ENCODE measurements at regions not wholly inside any gene's neighbourhood (a gene's known extent, or its start where the extent isn't known, plus 50 kb on each side); places are given as distances from the start of the nearest gene placed in this dataset.

GRCh38 chr5:113660706-113661250 is 147.3 kb downstream of the YTHDC2 start:
- Histone ChIP-seq H3K27me3 (ENCODE audit: low read length) (no peaks in the 10 kb centered on the region), H3K79me2 (ENCODE audit: insufficient read depth, low read length) (no peaks in the 10 kb centered on the region), H4K20me1 (ENCODE audit: low read depth, low read length) (no peaks in the 10 kb centered on the region), H3K4me2 (ENCODE audit: low read depth, low read length, poor library complexity, severe bottlenecking) (no peak overlapping the region), H3K36me3 (ENCODE audit: low read length) (no peaks in the 10 kb centered on the region), H3K27ac (ENCODE audit: low read depth, low read length) (no peak overlapping the region), H3K4me3 (ENCODE audit: insufficient read depth, low read length, poor library complexity, severe bottlenecking) (no peak overlapping the region), H3F3A (ENCODE audit: insufficient read depth) (no peaks in the 10 kb centered on the region), H3K9me3 (ENCODE audit: insufficient read depth, low read length) (no peaks in the 10 kb centered on the region), H3K9me2 (replicated peaks; ENCODE audit: insufficient read depth, low read length) (no peaks in the 10 kb centered on the region), H2AFZ (ENCODE audit: low read depth, low read length, severe bottlenecking) (no peak overlapping the region), H3K9ac (ENCODE audit: low read length) (no peak overlapping the region)
- TF ChIP-seq, protein P1, sequence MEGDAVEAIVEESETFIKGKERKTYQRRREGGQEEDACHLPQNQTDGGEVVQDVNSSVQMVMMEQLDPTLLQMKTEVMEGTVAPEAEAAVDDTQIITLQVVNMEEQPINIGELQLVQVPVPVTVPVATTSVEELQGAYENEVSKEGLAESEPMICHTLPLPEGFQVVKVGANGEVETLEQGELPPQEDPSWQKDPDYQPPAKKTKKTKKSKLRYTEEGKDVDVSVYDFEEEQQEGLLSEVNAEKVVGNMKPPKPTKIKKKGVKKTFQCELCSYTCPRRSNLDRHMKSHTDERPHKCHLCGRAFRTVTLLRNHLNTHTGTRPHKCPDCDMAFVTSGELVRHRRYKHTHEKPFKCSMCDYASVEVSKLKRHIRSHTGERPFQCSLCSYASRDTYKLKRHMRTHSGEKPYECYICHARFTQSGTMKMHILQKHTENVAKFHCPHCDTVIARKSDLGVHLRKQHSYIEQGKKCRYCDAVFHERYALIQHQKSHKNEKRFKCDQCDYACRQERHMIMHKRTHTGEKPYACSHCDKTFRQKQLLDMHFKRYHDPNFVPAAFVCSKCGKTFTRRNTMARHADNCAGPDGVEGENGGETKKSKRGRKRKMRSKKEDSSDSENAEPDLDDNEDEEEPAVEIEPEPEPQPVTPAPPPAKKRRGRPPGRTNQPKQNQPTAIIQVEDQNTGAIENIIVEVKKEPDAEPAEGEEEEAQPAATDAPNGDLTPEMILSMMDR (IDR thresholded peaks at IDR 0.05; ENCODE audit: insufficient read depth, low read length, poor library complexity, severe bottlenecking): no peak
- TF ChIP-seq EZH2phosphoT487 (conservative IDR thresholded peaks at IDR 0.05; ENCODE audit: low read length): no peak

DNA sequence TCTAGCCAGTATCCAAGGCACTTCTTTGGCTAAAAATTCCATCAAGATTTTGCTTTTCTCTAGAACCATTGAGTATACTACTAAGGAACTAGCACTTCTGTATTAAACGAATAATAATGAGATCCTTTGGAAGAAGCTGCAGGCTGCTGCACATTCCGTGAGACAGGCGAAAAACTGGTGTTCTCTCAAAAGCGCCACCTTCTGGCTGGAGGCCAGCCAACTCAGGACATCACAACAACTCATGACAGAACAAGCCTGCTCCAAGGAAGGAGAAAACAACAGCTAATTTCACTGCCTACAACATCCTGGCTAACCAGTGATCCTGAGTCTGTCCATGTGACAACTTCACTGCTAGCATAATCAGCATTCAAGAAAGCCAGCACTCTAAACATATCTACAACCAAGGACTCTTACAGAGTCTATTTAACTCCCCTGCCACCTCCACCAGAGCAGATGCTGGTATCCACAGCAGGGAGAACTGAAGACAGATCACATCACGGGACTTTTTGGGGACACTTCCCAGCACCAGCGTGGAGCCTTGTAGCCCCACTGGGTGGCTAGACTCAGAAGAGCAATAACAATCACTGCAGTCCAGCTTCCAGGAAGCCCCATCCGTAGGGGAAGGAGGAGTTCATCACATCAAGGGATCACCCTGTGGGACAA is 150.5 kb downstream of the YTHDC2 start:
- H3K4me2 ChIP-seq (ENCODE audit: low read depth, low read length, poor library complexity, severe bottlenecking): no peak overlapping the region
- H3K9ac ChIP-seq (ENCODE audit: low read length): no peak overlapping the region
- H4K20me1 ChIP-seq (ENCODE audit: low read depth, low read length): no peaks in the 10 kb centered on the region
- H3K9me3 ChIP-seq (ENCODE audit: insufficient read depth, low read length): no peaks in the 10 kb centered on the region
- H3K9me2 ChIP-seq (replicated peaks; ENCODE audit: insufficient read depth, low read length): no peaks in the 10 kb centered on the region
- H3K4me3 ChIP-seq (ENCODE audit: insufficient read depth, low read length, poor library complexity, severe bottlenecking): no peak overlapping the region
- H2AFZ ChIP-seq (ENCODE audit: low read depth, low read length, severe bottlenecking): no peak overlapping the region
- TF ChIP-seq, protein P1 (IDR thresholded peaks at IDR 0.05; ENCODE audit: insufficient read depth, low read length, poor library complexity, severe bottlenecking): peak; percentile 54
- no peak for TF ChIP-seq EZH2phosphoT487 (conservative IDR thresholded peaks at IDR 0.05; ENCODE audit: low read length)
- no peaks in the 10 kb centered on the region for H3F3A ChIP-seq (ENCODE audit: insufficient read depth)
- no peaks in the 10 kb centered on the region for H3K79me2 ChIP-seq (ENCODE audit: insufficient read depth, low read length)
- no peaks in the 10 kb centered on the region for H3K27me3 ChIP-seq (ENCODE audit: low read length)
- no peak overlapping the region for H3K27ac ChIP-seq (ENCODE audit: low read depth, low read length)
- no peaks in the 10 kb centered on the region for H3K36me3 ChIP-seq (ENCODE audit: low read length)

DNA sequence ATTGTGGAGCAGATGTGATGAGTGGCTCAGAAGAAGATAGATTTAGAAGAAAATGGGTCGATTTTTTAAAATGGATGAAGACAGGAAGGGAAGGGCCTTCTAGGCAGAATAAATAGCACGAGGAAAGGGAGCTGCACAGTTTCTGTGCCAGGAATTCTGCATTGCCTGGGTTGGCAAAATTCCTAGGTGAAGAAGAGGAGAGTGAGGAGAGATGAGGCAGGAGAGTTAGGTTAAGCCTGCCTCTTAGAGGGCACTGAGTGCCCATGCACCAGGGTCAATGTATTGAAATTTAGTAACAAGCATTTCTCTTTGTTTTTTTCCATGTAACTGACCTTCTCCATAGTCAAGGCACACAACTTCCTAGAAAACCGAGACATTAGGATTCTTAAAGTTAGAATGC is 159.5 kb downstream of the YTHDC2 start:
- Histone ChIP-seq H3K27me3 (ENCODE audit: low read length) (no peaks in the 10 kb centered on the region), H3K27ac (ENCODE audit: low read depth, low read length) (no peak overlapping the region), H3K4me3 (ENCODE audit: insufficient read depth, low read length, poor library complexity, severe bottlenecking) (no peak overlapping the region), H3K9me2 (replicated peaks; ENCODE audit: insufficient read depth, low read length) (no peaks in the 10 kb centered on the region), H2AFZ (ENCODE audit: low read depth, low read length, severe bottlenecking) (no peak overlapping the region), H4K20me1 (ENCODE audit: low read depth, low read length) (no peaks in the 10 kb centered on the region), H3F3A (ENCODE audit: insufficient read depth) (no peaks in the 10 kb centered on the region), H3K36me3 (ENCODE audit: low read length) (no peaks in the 10 kb centered on the region), H3K9ac (ENCODE audit: low read length) (no peak overlapping the region), H3K4me2 (ENCODE audit: low read depth, low read length, poor library complexity, severe bottlenecking) (no peak overlapping the region), H3K9me3 (ENCODE audit: insufficient read depth, low read length) (no peaks in the 10 kb centered on the region), H3K79me2 (ENCODE audit: insufficient read depth, low read length) (no peaks in the 10 kb centered on the region)
- no peak for TF ChIP-seq EZH2phosphoT487 (conservative IDR thresholded peaks at IDR 0.05; ENCODE audit: low read length)
- TF ChIP-seq, protein P1 (IDR thresholded peaks at IDR 0.05; ENCODE audit: insufficient read depth, low read length, poor library complexity, severe bottlenecking): no peak

Data from SU-DHL-6 (cell line).